HuH-7 (cell line): ENCODE measurements at regions not wholly inside any gene's neighbourhood (a gene's known extent, or its start where the extent isn't known, plus 50 kb on each side); places are given as distances from the start of the nearest gene placed in this dataset.

Experiments used
- DNase-seq: peaks from one replicate; pipeline ENCODE4 v3.0.0; 2011; ENCODE audit warnings: low spot score

- DNase-seq = no peak
Measured at GRCh38 chr12:94749890-94750289, 99.5 kb upstream of the TMCC3 start.

- DNase-seq = no peak
Measured at GRCh38 chr12:94749455-94749854, 99.1 kb upstream of the TMCC3 start.

- DNase-seq = no peak
Measured at GRCh38 chr12:94748726-94749421, 98.5 kb upstream of the TMCC3 start.

GRCh38 chr12:94745562-94745961 lies 95.2 kb upstream of the TMCC3 start:
- no peak for DNase-seq

- no peak for DNase-seq
Measured at GRCh38 chr12:94743174-94743573, 92.8 kb upstream of the TMCC3 start.

- DNase-seq = no peak
Measured at GRCh38 chr12:94740601-94741362, 90.4 kb upstream of the TMCC3 start.

- DNase-seq = no peak
Measured at GRCh38 chr12:94736820-94737219, 86.5 kb upstream of the TMCC3 start.

- DNase-seq = no peak
Measured at GRCh38 chr12:94736004-94736403, 85.6 kb upstream of the TMCC3 start.

- no peak for DNase-seq
Measured at GRCh38 chr12:94733727-94734126, 83.4 kb upstream of the TMCC3 start.

GRCh38 chr12:94732367-94732990 lies 82.1 kb upstream of the TMCC3 start:
- DNase-seq = no peak

- no peak for DNase-seq
Measured at GRCh38 chr12:94731733-94732360, 81.5 kb upstream of the TMCC3 start.

- DNase-seq = no peak
Measured at GRCh38 chr12:94730847-94731246, 80.5 kb upstream of the TMCC3 start.

- no peak for DNase-seq
Measured at GRCh38 chr12:94726236-94726835, 76.0 kb upstream of the TMCC3 start.

- DNase-seq = peak; percentile 37
Measured at GRCh38 chr12:94725375-94726168, 75.2 kb upstream of the TMCC3 start.

GRCh38 chr12:94722664-94723063 lies 72.3 kb upstream of the TMCC3 start:
- DNase-seq = no peak

GRCh38 chr12:94721173-94721572 lies 70.8 kb upstream of the TMCC3 start:
- no peak for DNase-seq

GRCh38 chr12:94718114-94718513 lies 67.8 kb upstream of the TMCC3 start:
- no peak for DNase-seq

- no peak for DNase-seq
Measured at GRCh38 chr12:94717656-94718055, 67.3 kb upstream of the TMCC3 start.

- no peak for DNase-seq
Measured at GRCh38 chr12:94717108-94717507, 66.8 kb upstream of the TMCC3 start.

- no peak for DNase-seq
Measured at GRCh38 chr12:94716339-94716738, 66.0 kb upstream of the TMCC3 start.

- DNase-seq = no peak
Measured at GRCh38 chr12:94714378-94715114, 64.2 kb upstream of the TMCC3 start.
